RCC 7860 (cell line): ENCODE measurements at regions not wholly inside any gene's neighbourhood (a gene's known extent, or its start where the extent isn't known, plus 50 kb on each side); places are given as distances from the start of the nearest gene placed in this dataset.

Experiments
- DNase-seq: peaks from one replicate; pipeline ENCODE4 v3.0.0-alpha.2; 2015; ENCODE audit warnings: low spot score
- FAIRE-seq: peaks from 2 replicates; lab custom pipeline; 2012; peaks lifted over from hg19 to GRCh38; lab: Jason Lieb, UNC

- no peak for FAIRE-seq
- no peak for DNase-seq
Measured at GRCh38 chr20:24378661-24379483, 90.6 kb upstream of the SYNDIG1 start.

GRCh38 chr20:24376311-24377099, 92.9 kb upstream of the SYNDIG1 start:
- FAIRE-seq: no peak
- DNase-seq: no peak

- FAIRE-seq (no peak), DNase-seq (no peak)
Measured at GRCh38 chr20:24373372-24373771, 96.1 kb upstream of the SYNDIG1 start.

GRCh38 chr20:24370911-24371695, 98.3 kb upstream of the SYNDIG1 start:
- FAIRE-seq: no peak
- DNase-seq: no peak

- no peak for FAIRE-seq
- DNase-seq: no peak
Measured at GRCh38 chr20:24370249-24370648, 99.2 kb upstream of the SYNDIG1 start.

GRCh38 chr20:24368253-24368652, 101.2 kb upstream of the SYNDIG1 start:
- no peak for DNase-seq
- FAIRE-seq: no peak

- DNase-seq: no peak
- no peak for FAIRE-seq
Measured at GRCh38 chr20:24366336-24367004, 103.0 kb upstream of the SYNDIG1 start.

- DNase-seq (no peak), FAIRE-seq (no peak)
Measured at GRCh38 chr20:24365670-24366069, 103.8 kb upstream of the SYNDIG1 start.

GRCh38 chr20:24364482-24364881, 104.9 kb upstream of the SYNDIG1 start:
- FAIRE-seq (no peak), DNase-seq (no peak)

- DNase-seq (no peak), FAIRE-seq (no peak)
Measured at GRCh38 chr20:24363031-24363430, 106.4 kb upstream of the SYNDIG1 start.

- no peak for FAIRE-seq
- DNase-seq: no peak
Measured at GRCh38 chr20:24362080-24362479, 107.3 kb upstream of the SYNDIG1 start.

- FAIRE-seq: no peak
- no peak for DNase-seq
Measured at GRCh38 chr20:24361541-24361940, 107.9 kb upstream of the SYNDIG1 start.

- DNase-seq (no peak), FAIRE-seq (no peak)
Measured at GRCh38 chr20:24360531-24360930, 108.9 kb upstream of the SYNDIG1 start.

GRCh38 chr20:24359321-24360027, 110.0 kb upstream of the SYNDIG1 start:
- no peak for FAIRE-seq
- DNase-seq: no peak

GRCh38 chr20:24357931-24358330, 111.5 kb upstream of the SYNDIG1 start:
- DNase-seq (no peak), FAIRE-seq (no peak)

GRCh38 chr20:24357177-24357576, 112.3 kb upstream of the SYNDIG1 start:
- FAIRE-seq (no peak), DNase-seq (no peak)

GRCh38 chr20:24353135-24353690, 116.2 kb upstream of the SYNDIG1 start:
- FAIRE-seq: no peak

GRCh38 chr20:24350923-24351368, 118.5 kb upstream of the SYNDIG1 start:
- FAIRE-seq: no peak
- no peak for DNase-seq

More at GRCh38 chr20:24353135-24353690, 116.2 kb upstream of the SYNDIG1 start:
- DNase-seq: no peak

- FAIRE-seq (no peak), DNase-seq (no peak)
Measured at GRCh38 chr20:24341781-24342180, 127.6 kb upstream of the SYNDIG1 start.

GRCh38 chr20:24340933-24341332, 128.5 kb upstream of the SYNDIG1 start:
- DNase-seq (no peak), FAIRE-seq (no peak)
